Ascending aorta (tissue), 2 donors: ENCODE measurements at regions not wholly inside any gene's neighbourhood (a gene's known extent, or its start where the extent isn't known, plus 50 kb on each side); places are given as distances from the start of the nearest gene placed in this dataset.

Experiments
- DNase-seq, 2 donors: peaks; one replicate each; pipeline ENCODE4 v3.0.0-alpha.2; 2019; ENCODE audit warnings: low spot score in 2 of 2
- H3K27ac ChIP-seq, 2 donors: fragments of 200-600 bp; sonication (generic); one replicate each; pipeline ENCODE4 v1.5.1; 2016 to 2017; ENCODE audit warnings: mild to moderate bottlenecking in 1 of 2
- H3K27me3 ChIP-seq: fragments of 200-600 bp; sonication (generic); one replicate; pipeline ENCODE4 v1.5.1; 2017
- H3K36me3 ChIP-seq, 2 donors: fragments of 200-600 bp; sonication (generic); one replicate each; pipeline ENCODE4 v1.5.1; 2016
- H3K4me1 ChIP-seq, 2 donors: fragments of 200-600 bp; sonication (generic); one replicate each; pipeline ENCODE4 v1.5.1; 2016 to 2017; ENCODE audit warnings: mild to moderate bottlenecking in 1 of 2
- H3K4me3 ChIP-seq, 2 donors: fragments of 200-600 bp; sonication (generic); one replicate each; pipeline ENCODE4 v1.5.1; 2016 to 2017; ENCODE audit warnings: mild to moderate bottlenecking in 1 of 2
- H3K9me3 ChIP-seq, 2 donors: fragments of 200-600 bp; sonication (generic); one replicate each; pipeline ENCODE4 v1.5.1; 2016
- intact Hi-C: fragments of 100-400 bp; cut with DNase I; formaldehyde crosslinking; loops from one replicate; pipeline ENCODE4 v1.15.1; 2023
- TF ChIP-seq, protein P1 (sequence below), 3 experiments: fragments of 200-600 bp in 2 of 3; fragments of 450-650 bp in 1 of 3; sonication (generic) in 2 of 3; IDR thresholded peaks; one replicate each; pipeline ENCODE4 v1.5.1; 2016 to 2019; ENCODE audit warnings: antibody characterized with exemption in 3 of 3, mild to moderate bottlenecking in 1 of 3, moderate library complexity in 1 of 3

DNA sequence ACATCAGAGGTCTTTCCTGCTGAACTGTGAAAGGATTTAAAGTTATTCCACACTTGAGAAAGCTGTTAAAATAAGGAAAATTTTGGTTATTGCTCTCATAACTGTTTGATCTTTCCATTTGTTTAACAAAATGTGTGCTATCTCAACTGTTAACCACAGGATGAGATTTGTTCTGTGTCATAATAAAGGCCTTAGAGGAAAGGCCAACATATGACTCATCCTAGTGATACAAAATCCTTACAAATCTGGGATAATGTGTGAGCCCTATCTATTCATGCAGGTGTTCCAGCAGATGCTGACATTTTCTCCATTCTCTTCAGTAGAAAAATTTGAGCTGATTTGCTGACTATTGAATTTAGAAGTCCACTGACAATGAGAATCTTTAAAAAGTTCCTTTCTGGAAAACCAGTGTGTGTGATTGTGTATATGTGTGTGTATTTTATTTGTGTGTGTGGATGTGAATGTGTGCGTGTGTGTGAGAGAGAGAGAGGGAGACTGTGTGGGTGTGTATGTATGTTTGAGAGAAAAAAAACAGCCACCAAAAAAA is 1111.9 kb upstream of the GYPC start:
- Histone ChIP-seq H3K9me3 (no peaks in the 10 kb centered on the region), H3K4me3 (no peak overlapping the region), H3K27me3 (no peaks in the 10 kb centered on the region), H3K27ac (no peak overlapping the region), H3K4me1 (no peaks in the 10 kb centered on the region), H3K36me3 (no peaks in the 10 kb centered on the region)
- TF ChIP-seq, protein P1, sequence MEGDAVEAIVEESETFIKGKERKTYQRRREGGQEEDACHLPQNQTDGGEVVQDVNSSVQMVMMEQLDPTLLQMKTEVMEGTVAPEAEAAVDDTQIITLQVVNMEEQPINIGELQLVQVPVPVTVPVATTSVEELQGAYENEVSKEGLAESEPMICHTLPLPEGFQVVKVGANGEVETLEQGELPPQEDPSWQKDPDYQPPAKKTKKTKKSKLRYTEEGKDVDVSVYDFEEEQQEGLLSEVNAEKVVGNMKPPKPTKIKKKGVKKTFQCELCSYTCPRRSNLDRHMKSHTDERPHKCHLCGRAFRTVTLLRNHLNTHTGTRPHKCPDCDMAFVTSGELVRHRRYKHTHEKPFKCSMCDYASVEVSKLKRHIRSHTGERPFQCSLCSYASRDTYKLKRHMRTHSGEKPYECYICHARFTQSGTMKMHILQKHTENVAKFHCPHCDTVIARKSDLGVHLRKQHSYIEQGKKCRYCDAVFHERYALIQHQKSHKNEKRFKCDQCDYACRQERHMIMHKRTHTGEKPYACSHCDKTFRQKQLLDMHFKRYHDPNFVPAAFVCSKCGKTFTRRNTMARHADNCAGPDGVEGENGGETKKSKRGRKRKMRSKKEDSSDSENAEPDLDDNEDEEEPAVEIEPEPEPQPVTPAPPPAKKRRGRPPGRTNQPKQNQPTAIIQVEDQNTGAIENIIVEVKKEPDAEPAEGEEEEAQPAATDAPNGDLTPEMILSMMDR (IDR thresholded peaks at IDR 0.05), result no peak
- no peak for DNase-seq
- intact Hi-C loops, result no loop called here

DNA sequence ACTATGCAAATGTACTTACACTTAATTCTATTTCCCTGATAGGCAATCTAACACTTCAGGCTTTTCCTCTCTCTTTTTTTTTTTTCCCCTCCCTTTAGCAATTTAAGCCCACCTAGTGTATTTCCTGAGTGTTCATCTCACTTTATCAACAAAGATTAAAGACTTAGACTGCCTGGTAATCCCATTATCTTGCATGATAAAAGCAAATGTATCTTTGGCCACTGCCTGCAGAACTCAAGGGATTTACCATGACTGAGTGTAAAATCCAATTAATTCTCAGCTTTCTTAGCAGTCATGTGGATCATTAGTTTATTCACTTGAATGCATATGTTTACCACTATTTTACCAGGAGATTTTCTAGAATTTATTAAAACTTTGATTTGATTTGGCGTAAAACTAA is 1102.2 kb upstream of the GYPC start:
- no peaks in the 10 kb centered on the region for H3K9me3 ChIP-seq
- no peaks in the 10 kb centered on the region for H3K36me3 ChIP-seq
- no peaks in the 10 kb centered on the region for H3K27me3 ChIP-seq
- TF ChIP-seq, protein P1 (IDR thresholded peaks at IDR 0.05), result no peak
- no peak for DNase-seq
- H3K27ac ChIP-seq, result no peak overlapping the region
- no peaks in the 10 kb centered on the region for H3K4me1 ChIP-seq
- H3K4me3 ChIP-seq, result no peak overlapping the region
- intact Hi-C loops, result no loop called here

DNA sequence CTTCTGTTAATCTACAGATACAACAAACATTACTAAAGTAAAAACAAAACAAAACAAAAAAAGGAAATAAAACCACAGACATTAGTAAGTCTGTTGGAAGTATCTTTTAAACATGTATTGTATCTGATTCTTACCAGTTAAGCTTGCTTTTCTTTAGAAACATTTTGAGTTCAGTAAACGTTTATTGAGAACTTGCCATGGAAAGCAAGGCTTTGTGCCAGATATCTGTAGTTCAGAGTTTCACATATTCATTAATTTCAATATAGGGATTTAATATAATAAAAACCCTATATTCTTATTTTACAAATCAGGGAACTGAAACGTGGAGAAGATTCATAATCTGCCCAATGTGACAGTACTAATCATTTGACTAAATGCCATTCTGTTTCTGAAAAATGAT is 1101.0 kb upstream of the GYPC start:
- no peak overlapping the region for H3K4me3 ChIP-seq
- intact Hi-C loops, result no loop called here
- DNase-seq, result no peak
- no peak overlapping the region for H3K27ac ChIP-seq
- no peaks in the 10 kb centered on the region for H3K9me3 ChIP-seq
- H3K4me1 ChIP-seq, result no peaks in the 10 kb centered on the region
- H3K36me3 ChIP-seq, result no peaks in the 10 kb centered on the region
- TF ChIP-seq, protein P1 (IDR thresholded peaks at IDR 0.05), result no peak
- H3K27me3 ChIP-seq, result no peaks in the 10 kb centered on the region

DNA sequence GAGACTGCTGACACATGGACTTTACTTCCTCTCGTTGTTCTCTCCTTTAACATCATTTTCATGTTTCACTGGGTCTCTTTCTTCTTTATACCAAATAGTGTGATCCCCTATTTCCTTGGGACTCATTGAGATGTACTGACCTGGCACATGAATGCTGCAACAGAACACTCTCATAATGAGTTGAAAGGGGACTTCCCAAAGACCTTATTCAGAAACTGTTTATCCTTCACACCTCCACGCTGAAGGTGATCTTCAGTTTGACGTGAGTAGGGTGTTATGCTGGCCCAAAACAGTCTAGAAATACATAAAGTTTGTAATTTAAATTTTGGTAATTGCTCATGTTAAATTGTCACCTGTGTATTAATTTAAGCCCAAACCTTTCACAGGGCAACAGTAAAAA is 1096.8 kb upstream of the GYPC start:
- H3K4me3 ChIP-seq, result no peak overlapping the region
- no peaks in the 10 kb centered on the region for H3K27me3 ChIP-seq
- TF ChIP-seq, protein P1 (IDR thresholded peaks at IDR 0.05), result no peak
- no peak overlapping the region for H3K27ac ChIP-seq
- intact Hi-C loops, result no loop called here
- H3K4me1 ChIP-seq, result no peaks in the 10 kb centered on the region
- H3K9me3 ChIP-seq, result no peaks in the 10 kb centered on the region
- DNase-seq, result no peak
- H3K36me3 ChIP-seq, result no peaks in the 10 kb centered on the region

DNA sequence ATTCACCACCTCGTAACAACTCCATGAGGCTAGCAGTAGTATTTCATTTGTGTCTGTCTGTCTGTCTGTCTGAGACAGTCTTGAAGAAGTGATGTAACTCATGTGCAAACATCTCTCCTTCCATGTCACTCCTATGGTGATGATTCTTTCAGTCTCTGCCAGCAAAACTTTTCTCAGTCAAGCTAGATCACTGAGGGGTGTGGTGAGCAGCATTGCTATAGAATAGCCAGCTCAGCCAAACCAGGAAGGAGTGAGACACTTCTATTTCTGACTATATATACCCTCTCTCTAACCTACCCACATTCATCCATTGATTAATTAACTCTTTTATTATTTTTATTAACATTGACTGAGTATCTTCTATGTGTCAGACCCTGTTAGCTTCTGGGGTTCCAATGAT is 1095.1 kb upstream of the GYPC start:
- Histone ChIP-seq H3K4me3 (no peak overlapping the region), H3K27ac (no peak overlapping the region), H3K9me3 (no peaks in the 10 kb centered on the region), H3K36me3 (no peaks in the 10 kb centered on the region), H3K27me3 (no peaks in the 10 kb centered on the region), H3K4me1 (no peaks in the 10 kb centered on the region)
- intact Hi-C loops, result no loop called here
- no peak for DNase-seq
- TF ChIP-seq, protein P1 (IDR thresholded peaks at IDR 0.05), result no peak

DNA sequence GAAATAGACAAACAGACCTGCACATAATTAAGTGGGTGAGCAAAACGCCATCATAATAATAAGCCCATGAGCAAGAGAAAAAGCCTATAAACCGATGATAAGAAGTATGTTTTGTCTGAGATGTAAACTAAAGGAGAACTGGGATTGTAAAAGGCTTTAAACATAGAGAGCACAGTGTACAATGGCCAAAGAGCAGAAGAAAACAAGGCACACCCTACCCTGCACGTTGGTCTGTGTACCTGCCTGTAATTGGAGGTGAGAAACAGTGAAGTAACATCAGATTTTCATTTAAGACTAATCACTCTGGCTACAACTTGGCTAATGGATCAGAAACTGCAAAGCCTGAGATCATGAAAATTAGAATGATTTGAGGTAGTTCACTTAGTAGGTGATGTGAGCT is 1094.7 kb upstream of the GYPC start:
- no peaks in the 10 kb centered on the region for H3K9me3 ChIP-seq
- intact Hi-C loops, result no loop called here
- H3K4me3 ChIP-seq, result no peak overlapping the region
- no peak overlapping the region for H3K27ac ChIP-seq
- TF ChIP-seq, protein P1 (IDR thresholded peaks at IDR 0.05), result no peak
- no peaks in the 10 kb centered on the region for H3K36me3 ChIP-seq
- DNase-seq, result no peak
- no peaks in the 10 kb centered on the region for H3K27me3 ChIP-seq
- H3K4me1 ChIP-seq, result no peaks in the 10 kb centered on the region
